HEK293 (cell line): ENCODE measurements at regions not wholly inside any gene's neighbourhood (a gene's known extent, or its start where the extent isn't known, plus 50 kb on each side); places are given as distances from the start of the nearest gene placed in this dataset.

ENCODE experiments used
- CTCF ChIA-PET: fragments of 350-600 bp; formaldehyde crosslinking; extraction: SDS; loops from one replicate; lab custom pipeline; 2021; ENCODE audit warnings: antibody characterized with exemption; lab: Yijun Ruan, JAX
- POLR2A ChIA-PET: fragments of 300-600 bp; formaldehyde crosslinking; extraction: SDS; loops from one replicate; lab custom pipeline; 2020; ENCODE audit warnings: antibody characterized with exemption, inconsistent platforms; lab: Yijun Ruan, JAX
- H3K27ac ChIP-seq: fragments of 200-500 bp; sonication (Bioruptor generic); 2 replicates; pipeline ENCODE4 v1.5.1; 2014; ENCODE audit warnings: low read depth, low read length, control low read depth, inconsistent platforms; ENCODE audit errors: extremely low read depth
- H3K36me3 ChIP-seq, 2 experiments: fragments of 200-500 bp in 1 of 2; sonication (Bioruptor generic) in 1 of 2; 1 replicate in 1 of 2; 2 replicates in 1 of 2; pipeline ENCODE4 v1.5.1; 2014 to 2017; ENCODE audit warnings: inconsistent platforms in 2 of 2, low read length in 2 of 2; ENCODE audit not compliant: control insufficient read depth in 2 of 2, insufficient read depth in 1 of 2
- H3K4me1 ChIP-seq: fragments of 200-500 bp; sonication (Bioruptor generic); 2 replicates; pipeline ENCODE4 v1.5.1; 2014; ENCODE audit warnings: mild to moderate bottlenecking, low read length, inconsistent platforms; ENCODE audit not compliant: control insufficient read depth, insufficient read depth
- H3K4me3 ChIP-seq: 2 replicates; pipeline ENCODE4 v1.5.1; 2011; ENCODE audit warnings: low read depth, mild to moderate bottlenecking, control low read depth, low read length, moderate library complexity
- H3K9me3 ChIP-seq: fragments of 200-500 bp; sonication (Bioruptor generic); 2 replicates; pipeline ENCODE4 v1.5.1; 2014; ENCODE audit warnings: low read depth, low read length, inconsistent platforms; ENCODE audit not compliant: control insufficient read depth, insufficient read depth
- CTCF ChIP-seq: fragments of 450-650 bp; formaldehyde crosslinking; IDR thresholded peaks from 2 replicates; pipeline ENCODE4 v1.5.1; 2016; ENCODE audit warnings: missing biosample characterization, missing genetic modification characterization
- HIC1 ChIP-seq: fragments of 450-650 bp; formaldehyde crosslinking; IDR thresholded peaks from 2 replicates; pipeline ENCODE4 v1.5.1; 2016; ENCODE audit warnings: missing biosample characterization, missing genetic modification characterization
- HOXD13 ChIP-seq: sonication (generic); formaldehyde crosslinking; IDR thresholded peaks from 2 replicates; pipeline ENCODE4 v1.8.0; 2022; ENCODE audit warnings: missing genetic modification reagents, borderline replicate concordance
- KLF17 ChIP-seq: fragments of 450-650 bp; formaldehyde crosslinking; IDR thresholded peaks from 2 replicates; pipeline ENCODE4 v1.5.1; 2016; ENCODE audit warnings: missing biosample characterization, missing genetic modification characterization
- MEIS1 ChIP-seq: sonication (generic); formaldehyde crosslinking; IDR thresholded peaks from 2 replicates; pipeline ENCODE4 v1.8.1; 2022; ENCODE audit warnings: missing genetic modification reagents, mild to moderate bottlenecking, borderline replicate concordance
- PBX3 ChIP-seq: sonication (generic); formaldehyde crosslinking; IDR thresholded peaks from 2 replicates; pipeline ENCODE4 v1.8.1; 2022; ENCODE audit warnings: mild to moderate bottlenecking, moderate library complexity, missing genetic modification reagents
- ZFHX2 ChIP-seq: fragments of 450-650 bp; formaldehyde crosslinking; conservative IDR thresholded peaks from 2 replicates; pipeline ENCODE4 v1.5.1; 2016; ENCODE audit warnings: missing biosample characterization, missing genetic modification characterization
- ZNF140 ChIP-seq: fragments of 450-650 bp; formaldehyde crosslinking; IDR thresholded peaks from 2 replicates; pipeline ENCODE4 v1.5.1; 2016; ENCODE audit warnings: missing biosample characterization, missing genetic modification characterization
- ZNF155 ChIP-seq: fragments of 450-650 bp; formaldehyde crosslinking; IDR thresholded peaks from 2 replicates; pipeline ENCODE4 v1.5.1; 2016; ENCODE audit warnings: missing biosample characterization, missing genetic modification characterization
- ZNF16 ChIP-seq: fragments of 450-650 bp; formaldehyde crosslinking; IDR thresholded peaks from 2 replicates; pipeline ENCODE4 v1.5.1; 2016; ENCODE audit warnings: low read depth, missing biosample characterization, missing genetic modification characterization
- ZNF184 ChIP-seq: fragments of 450-650 bp; IDR thresholded peaks from 2 replicates; pipeline ENCODE4 v1.5.1; 2018; ENCODE audit warnings: missing biosample characterization, mild to moderate bottlenecking, missing genetic modification characterization
- ZNF19 ChIP-seq: fragments of 450-650 bp; formaldehyde crosslinking; IDR thresholded peaks from 2 replicates; pipeline ENCODE4; 2016; ENCODE audit warnings: missing biosample characterization, missing genetic modification characterization, low read depth
- ZNF23 ChIP-seq: fragments of 450-650 bp; formaldehyde crosslinking; IDR thresholded peaks from 2 replicates; pipeline ENCODE4 v1.5.1; 2016; ENCODE audit warnings: missing biosample characterization, missing genetic modification characterization, borderline replicate concordance
- ZNF366 ChIP-seq: fragments of 450-650 bp; formaldehyde crosslinking; conservative IDR thresholded peaks from 2 replicates; pipeline ENCODE4 v1.5.1; 2016; ENCODE audit warnings: missing biosample characterization, missing genetic modification characterization
- ZNF398 ChIP-seq: fragments of 450-650 bp; formaldehyde crosslinking; IDR thresholded peaks from 2 replicates; pipeline ENCODE4 v1.5.1; 2017; ENCODE audit warnings: missing biosample characterization, missing genetic modification characterization
- ZNF433 ChIP-seq: fragments of 450-650 bp; formaldehyde crosslinking; IDR thresholded peaks from 2 replicates; pipeline ENCODE4 v1.5.1; 2016; ENCODE audit warnings: missing biosample characterization, missing genetic modification characterization, low read depth
- ZNF555 ChIP-seq: fragments of 450-650 bp; formaldehyde crosslinking; conservative IDR thresholded peaks from 2 replicates; pipeline ENCODE4 v1.5.1; 2017; ENCODE audit warnings: missing biosample characterization, mild to moderate bottlenecking, missing genetic modification characterization, inconsistent platforms
- ZNF596 ChIP-seq: fragments of 450-650 bp; IDR thresholded peaks from 2 replicates; pipeline ENCODE4 v1.5.0; 2018; ENCODE audit warnings: missing biosample characterization, mild to moderate bottlenecking, missing genetic modification characterization, moderate library complexity
- ZNF600 ChIP-seq: fragments of 450-650 bp; formaldehyde crosslinking; IDR thresholded peaks from 2 replicates; pipeline ENCODE4 v1.5.1; 2016; ENCODE audit warnings: missing biosample characterization, missing genetic modification characterization
- ZNF830 ChIP-seq: fragments of 450-650 bp; IDR thresholded peaks from 2 replicates; pipeline ENCODE4 v1.5.0; 2018; ENCODE audit warnings: missing biosample characterization, missing genetic modification characterization, low read depth, mild to moderate bottlenecking, moderate library complexity
- ZNF837 ChIP-seq: fragments of 450-650 bp; formaldehyde crosslinking; IDR thresholded peaks from 2 replicates; pipeline ENCODE4 v1.5.1; 2016; ENCODE audit warnings: missing biosample characterization, missing genetic modification characterization
- ZSCAN16 ChIP-seq: fragments of 450-650 bp; formaldehyde crosslinking; IDR thresholded peaks from 2 replicates; pipeline ENCODE4 v1.5.1; 2016; ENCODE audit warnings: missing biosample characterization, missing genetic modification characterization
- ZSCAN18 ChIP-seq: fragments of 450-650 bp; formaldehyde crosslinking; IDR thresholded peaks from 2 replicates; pipeline ENCODE4 v1.5.1; 2016; ENCODE audit warnings: missing biosample characterization, missing genetic modification characterization
- ZSCAN30 ChIP-seq: fragments of 450-650 bp; IDR thresholded peaks from 2 replicates; pipeline ENCODE4 v1.5.1; 2018; ENCODE audit warnings: missing biosample characterization, mild to moderate bottlenecking, missing genetic modification characterization, moderate library complexity

- POLR2A ChIA-PET, result no interaction called here
- Histone ChIP-seq H3K4me3 (no peak overlapping the region), H3K36me3 (no peaks in the 10 kb centered on the region), H3K9me3 (no peaks in the 10 kb centered on the region), H3K27ac (no peak overlapping the region), H3K4me1 (no peaks in the 10 kb centered on the region)
- TF ChIP-seq ZNF140 (tag by site-specific recombination) (no peak), ZNF366 (tag by site-specific recombination) (no peak), ZNF600 (tag by site-specific recombination) (no peak), ZNF596 (no peak), CTCF (tag by site-specific recombination) (no peak), HIC1 (tag by site-specific recombination) (no peak), ZNF155 (tag by site-specific recombination) (no peak), ZNF555 (tag by site-specific recombination) (no peak)
- CTCF ChIA-PET, result no interaction called here
Measured at GRCh38 chr4:59180161-59180560, 2020.0 kb upstream of the ADGRL3 start.

GRCh38 chr4:59180969-59181368 is 2019.2 kb upstream of the ADGRL3 start:
- H3K4me3 ChIP-seq, result no peak overlapping the region
- TF ChIP-seq HOXD13 (CRISPR knock-in tag) (no peak), PBX3 (CRISPR knock-in tag) (no peak), ZNF16 (no peak), ZNF830 (tag by site-specific recombination) (no peak), MEIS1 (CRISPR knock-in tag) (no peak), ZSCAN30 (tag by site-specific recombination) (no peak)
- TF ChIP-seq, all 188 proteins: peak for 0
- Histone ChIP-seq H3K9me3 (no peaks in the 10 kb centered on the region), H3K36me3 (no peaks in the 10 kb centered on the region), H3K4me1 (no peaks in the 10 kb centered on the region), H3K27ac (no peak overlapping the region)
- ChIA-PET CTCF (no interaction called here), POLR2A (no interaction called here)

GRCh38 chr4:59195839-59196238 is 2004.3 kb upstream of the ADGRL3 start:
- Histone ChIP-seq H3K36me3 (no peaks in the 10 kb centered on the region), H3K4me1 (no peaks in the 10 kb centered on the region), H3K9me3 (no peaks in the 10 kb centered on the region), H3K27ac (no peak overlapping the region), H3K4me3 (no peak overlapping the region)
- TF ChIP-seq ZNF837 (tag by site-specific recombination), result no peak
- no peak for TF ChIP-seq ZNF398 (tag by site-specific recombination)
- TF ChIP-seq KLF17 (tag by site-specific recombination), result no peak
- no peak for TF ChIP-seq ZNF23 (tag by site-specific recombination)
- TF ChIP-seq ZNF19 (tag by site-specific recombination), result no peak
- TF ChIP-seq ZSCAN30 (tag by site-specific recombination), result no peak
- no peak for TF ChIP-seq ZFHX2 (tag by site-specific recombination)
- no peak for TF ChIP-seq ZSCAN18 (tag by site-specific recombination)
- TF ChIP-seq ZNF433 (tag by site-specific recombination), result no peak
- no peak for TF ChIP-seq ZNF184 (tag by site-specific recombination)
- TF ChIP-seq ZSCAN16 (tag by site-specific recombination), result no peak
- CTCF ChIA-PET, result no interaction called here
- POLR2A ChIA-PET, result no interaction called here
